ENCODE measurements at regions not wholly inside any gene's neighbourhood (a gene's known extent, or its start where the extent isn't known, plus 50 kb on each side); places are given as distances from the start of the nearest gene placed in this dataset.

GRCh38 chr15:46872981-46873330 is 844.3 kb upstream of the SEMA6D start:
- H3K27me3 ChIP-seq (ENCODE audit: low read depth): no peaks in the 10 kb centered on the region

GRCh38 chr15:46879032-46879770 is 838.1 kb upstream of the SEMA6D start:
- peaks cover 13% of the 10 kb centered on the region for H3K4me1 ChIP-seq
- H3K27ac ChIP-seq (replicated peaks): peak overlapping the region; percentile 39
- no peak for DNase-seq
- no peaks in the 10 kb centered on the region for H3K36me3 ChIP-seq
- intact Hi-C loops (cut with micrococcal nuclease): no loop called here
- H3K4me3 ChIP-seq: no peak overlapping the region
- no peaks in the 10 kb centered on the region for H3K27me3 ChIP-seq (ENCODE audit: low read depth)
- TF ChIP-seq CTCF (IDR thresholded peaks at IDR 0.05; ENCODE audit: borderline replicate concordance): no peak
- H3K9me3 ChIP-seq (replicated peaks): peaks cover 14% of the 10 kb centered on the region

More at GRCh38 chr15:46872981-46873330, 844.3 kb upstream of the SEMA6D start:
- no peak overlapping the region for H3K4me3 ChIP-seq
- H3K36me3 ChIP-seq: no peaks in the 10 kb centered on the region
- no peak for DNase-seq
- no peaks in the 10 kb centered on the region for H3K4me1 ChIP-seq
- TF ChIP-seq CTCF (IDR thresholded peaks at IDR 0.05; ENCODE audit: borderline replicate concordance): no peak
- intact Hi-C loops (cut with micrococcal nuclease): no loop called here
- no peak overlapping the region for H3K27ac ChIP-seq (replicated peaks)
- no peaks in the 10 kb centered on the region for H3K9me3 ChIP-seq (replicated peaks)

DNA sequence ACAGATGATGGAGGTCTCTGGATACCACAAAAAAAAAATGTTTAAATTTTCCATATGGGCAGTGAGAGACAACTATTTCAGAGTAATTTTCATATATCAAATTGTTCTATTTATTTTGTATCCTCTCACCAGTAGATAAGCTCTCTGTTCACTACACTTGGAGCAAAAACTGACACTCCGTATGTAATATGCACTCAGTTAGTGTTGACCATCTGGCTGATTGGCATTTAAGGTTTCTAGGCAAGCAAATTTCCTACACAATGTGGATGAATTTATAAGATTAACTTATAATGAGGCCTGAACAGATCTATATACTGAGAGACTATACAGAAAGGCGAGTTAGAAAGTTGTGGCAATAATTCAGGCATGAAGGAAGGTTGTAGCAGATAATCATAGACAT is 836.5 kb upstream of the SEMA6D start:
- intact Hi-C loops (cut with micrococcal nuclease): no loop called here
- Histone ChIP-seq H3K9me3 (replicated peaks) (peaks cover 14% of the 10 kb centered on the region), H3K36me3 (no peaks in the 10 kb centered on the region), H3K4me3 (no peak overlapping the region), H3K27ac (replicated peaks) (no peak overlapping the region), H3K27me3 (ENCODE audit: low read depth) (no peaks in the 10 kb centered on the region), H3K4me1 (peaks cover 13% of the 10 kb centered on the region)
- DNase-seq: no peak
- TF ChIP-seq CTCF (IDR thresholded peaks at IDR 0.05; ENCODE audit: borderline replicate concordance): no peak

DNA sequence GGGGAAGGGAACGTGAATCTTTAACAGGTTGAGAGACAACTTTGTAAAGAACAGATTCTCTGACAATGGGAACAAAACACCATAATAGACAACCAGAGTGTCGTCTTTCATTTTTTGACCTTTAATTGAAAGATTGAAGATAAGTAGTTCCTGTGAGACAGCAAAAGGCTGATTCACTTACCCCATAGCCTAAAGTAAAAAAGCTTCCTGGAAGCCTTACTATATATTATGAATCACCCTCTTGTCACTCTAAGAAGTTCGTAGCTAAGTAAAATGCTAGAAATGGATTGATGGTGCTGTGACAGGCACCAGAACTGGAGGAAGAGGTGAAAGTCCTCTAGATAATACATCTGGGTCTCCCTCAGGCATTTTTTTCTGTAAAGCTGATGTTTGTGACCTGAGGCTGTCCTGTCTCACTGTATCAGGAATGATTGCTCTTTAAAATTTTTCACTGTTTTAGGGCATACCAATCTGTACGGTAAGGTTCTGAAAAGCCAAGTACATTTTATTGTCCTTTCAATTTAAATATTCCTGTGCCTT is 824.6 kb upstream of the SEMA6D start:
- no peak for DNase-seq
- TF ChIP-seq CTCF (IDR thresholded peaks at IDR 0.05; ENCODE audit: borderline replicate concordance): no peak
- Histone ChIP-seq H3K4me3 (no peak overlapping the region), H3K4me1 (peaks cover 5% of the 10 kb centered on the region), H3K27ac (replicated peaks) (no peak overlapping the region), H3K9me3 (replicated peaks) (no peaks in the 10 kb centered on the region), H3K36me3 (no peaks in the 10 kb centered on the region), H3K27me3 (ENCODE audit: low read depth) (no peaks in the 10 kb centered on the region)
- intact Hi-C loops (cut with micrococcal nuclease): no loop called here

DNA sequence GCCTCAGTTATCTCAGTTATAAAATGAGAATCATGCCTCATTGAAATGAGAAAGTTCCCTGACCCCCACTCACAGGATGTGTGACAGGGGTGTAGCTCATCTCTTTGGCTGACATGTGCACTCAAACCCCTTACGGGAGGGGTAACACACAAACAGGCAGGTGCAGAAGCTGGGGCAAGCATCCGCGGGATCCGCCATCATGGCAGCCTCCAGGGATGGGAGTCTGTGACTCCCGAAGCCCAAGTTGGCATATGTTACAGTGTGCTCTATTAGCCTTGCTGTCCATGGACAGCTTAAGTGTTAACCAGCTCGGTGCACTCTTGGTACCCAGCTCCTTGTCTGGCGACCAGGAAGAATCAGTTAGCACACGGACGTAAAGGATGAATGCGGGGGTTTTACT is 822.7 kb upstream of the SEMA6D start:
- no peak for DNase-seq
- H3K27ac ChIP-seq (replicated peaks): no peak overlapping the region
- intact Hi-C loops (cut with micrococcal nuclease): no loop called here
- no peak for TF ChIP-seq CTCF (IDR thresholded peaks at IDR 0.05; ENCODE audit: borderline replicate concordance)
- H3K9me3 ChIP-seq (replicated peaks): no peaks in the 10 kb centered on the region
- no peak overlapping the region for H3K4me3 ChIP-seq
- H3K27me3 ChIP-seq (ENCODE audit: low read depth): no peaks in the 10 kb centered on the region
- H3K36me3 ChIP-seq: no peaks in the 10 kb centered on the region
- peaks cover 5% of the 10 kb centered on the region for H3K4me1 ChIP-seq
